SK-N-SH (cell line): ENCODE measurements at regions not wholly inside any gene's neighbourhood (a gene's known extent, or its start where the extent isn't known, plus 50 kb on each side); places are given as distances from the start of the nearest gene placed in this dataset.

ENCODE experiments used
- CTCF ChIP-seq: fragments of 200-600 bp; sonication (generic); IDR thresholded peaks from 2 replicates; pipeline ENCODE4 v1.6.1; 2017; ENCODE audit warnings: antibody characterized with exemption, mild to moderate bottlenecking, moderate library complexity
- ELF1 ChIP-seq: IDR thresholded peaks from 2 replicates; pipeline ENCODE4 v1.4.0; 2012
- EP300 ChIP-seq, 2 experiments: IDR thresholded peaks; 2 replicates each; pipeline versions ENCODE4 v1.4.0 to v1.6.1; 2012; ENCODE audit warnings: borderline replicate concordance in 1 of 2, low read depth in 1 of 2, low read length in 1 of 2
- EZH2phosphoT487 ChIP-seq: fragments of 200-600 bp; sonication (generic); IDR thresholded peaks from 2 replicates; pipeline ENCODE4 v1.6.1; 2017; ENCODE audit warnings: low read depth, mixed run types, mild to moderate bottlenecking, antibody characterized with exemption, moderate library complexity, borderline replicate concordance
- GATA2 ChIP-seq: sonication (generic); formaldehyde crosslinking; IDR thresholded peaks from 2 replicates; pipeline ENCODE4 v1.5.0; 2020; ENCODE audit warnings: mild to moderate bottlenecking, missing genetic modification reagents
- JUND ChIP-seq: IDR thresholded peaks from 2 replicates; pipeline ENCODE4 v1.4.0; 2012
- MXI1 ChIP-seq: IDR thresholded peaks from 2 replicates; pipeline ENCODE4 v1.6.1; 2012; ENCODE audit warnings: mild to moderate bottlenecking, low read depth, low read length, improper control_type of control experiment
- POLR2AphosphoS5 ChIP-seq: IDR thresholded peaks from 2 replicates; pipeline ENCODE4 v1.6.1; 2012; ENCODE audit warnings: low read depth, low read length
- RCOR1 ChIP-seq: fragments of 150-350 bp; IDR thresholded peaks from 2 replicates; pipeline ENCODE4 v1.6.1; 2017; ENCODE audit warnings: antibody characterized with exemption, low read length
- REST ChIP-seq: IDR thresholded peaks from 2 replicates; pipeline ENCODE4 v1.6.1; 2012; ENCODE audit warnings: mild to moderate bottlenecking, low read depth, low read length, moderate library complexity
- RFX5 ChIP-seq: IDR thresholded peaks from 2 replicates; pipeline ENCODE4 v1.6.1; 2012; ENCODE audit warnings: mild to moderate bottlenecking, improper control_type of control experiment, low read length
- SIN3A ChIP-seq: IDR thresholded peaks from 2 replicates; pipeline ENCODE4 v1.6.1; 2012; ENCODE audit warnings: low read depth, mild to moderate bottlenecking, low read length, moderate library complexity, borderline replicate concordance
- TF ChIP-seq, protein P1 (sequence below): fragments of 150-350 bp; IDR thresholded peaks from 2 replicates; pipeline ENCODE4 v1.6.1; 2017; ENCODE audit warnings: antibody characterized with exemption, low read length, low read depth, borderline replicate concordance

DNA sequence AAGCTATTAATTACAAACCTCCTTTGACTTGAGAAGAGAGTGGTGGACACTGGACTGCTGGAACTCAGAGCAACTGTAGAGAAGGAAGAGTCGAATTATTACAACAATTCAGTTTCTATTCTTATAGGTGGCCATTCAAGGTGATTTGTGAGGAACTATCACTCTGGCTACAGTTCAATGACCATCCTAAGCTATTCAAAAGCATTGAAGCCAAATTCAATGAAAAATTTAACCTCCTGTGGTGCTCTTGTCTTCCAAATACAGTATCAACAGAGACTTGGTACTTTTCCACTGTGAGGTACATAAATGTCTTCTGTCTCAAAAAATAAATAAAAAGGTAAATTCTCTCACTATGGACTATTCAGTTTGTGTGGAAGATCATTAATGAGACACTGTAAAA, 513.3 kb upstream of the SEMA6D start:
- TF ChIP-seq CTCF, result no peak
- no peak for TF ChIP-seq JUND
- TF ChIP-seq MXI1, result no peak
- no peak for TF ChIP-seq RCOR1
- no peak for TF ChIP-seq REST
- no peak for TF ChIP-seq EZH2phosphoT487
- no peak for TF ChIP-seq SIN3A
- TF ChIP-seq EP300 (IDR thresholded peaks at IDR 0.05; ENCODE audit: borderline replicate concordance in 1 of 2, low read depth in 1 of 2, low read length in 1 of 2), result no peak
- TF ChIP-seq, protein P1, sequence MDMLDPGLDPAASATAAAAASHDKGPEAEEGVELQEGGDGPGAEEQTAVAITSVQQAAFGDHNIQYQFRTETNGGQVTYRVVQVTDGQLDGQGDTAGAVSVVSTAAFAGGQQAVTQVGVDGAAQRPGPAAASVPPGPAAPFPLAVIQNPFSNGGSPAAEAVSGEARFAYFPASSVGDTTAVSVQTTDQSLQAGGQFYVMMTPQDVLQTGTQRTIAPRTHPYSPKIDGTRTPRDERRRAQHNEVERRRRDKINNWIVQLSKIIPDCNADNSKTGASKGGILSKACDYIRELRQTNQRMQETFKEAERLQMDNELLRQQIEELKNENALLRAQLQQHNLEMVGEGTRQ, result no peak
- no peak for TF ChIP-seq RFX5
- TF ChIP-seq POLR2AphosphoS5, result no peak
- TF ChIP-seq GATA2, result no peak
- no peak for TF ChIP-seq ELF1
